WTC11 (cell line): ENCODE measurements at regions not wholly inside any gene's neighbourhood (a gene's known extent, or its start where the extent isn't known, plus 50 kb on each side); places are given as distances from the start of the nearest gene placed in this dataset.

Experiments
- ATF2 ChIP-seq: sonication (generic); formaldehyde crosslinking; IDR thresholded peaks from 2 replicates; pipeline ENCODE4 v1.8.1; 2022; ENCODE audit warnings: low read depth, missing genetic modification reagents, borderline replicate concordance
- CBFB ChIP-seq: sonication (generic); formaldehyde crosslinking; IDR thresholded peaks from 2 replicates; pipeline ENCODE4 v1.8.1; 2022; ENCODE audit warnings: mild to moderate bottlenecking, low read depth, missing genetic modification reagents
- CREB1 ChIP-seq: sonication (generic); formaldehyde crosslinking; IDR thresholded peaks from 2 replicates; pipeline ENCODE4 v1.8.0; 2023; ENCODE audit warnings: mild to moderate bottlenecking, missing genetic modification reagents
- CTCF ChIP-seq: fragments of 200-600 bp; IDR thresholded peaks from 2 replicates; pipeline ENCODE4 v1.8.0; 2022; ENCODE audit warnings: antibody characterized with exemption
- E2F5 ChIP-seq: sonication (generic); formaldehyde crosslinking; IDR thresholded peaks from 2 replicates; pipeline ENCODE4 v1.8.1; 2022; ENCODE audit warnings: mild to moderate bottlenecking, moderate library complexity, missing genetic modification reagents
- ELF4 ChIP-seq: sonication (generic); formaldehyde crosslinking; IDR thresholded peaks from 2 replicates; pipeline ENCODE4 v1.8.1; 2022; ENCODE audit warnings: low read depth, mild to moderate bottlenecking, moderate library complexity, missing genetic modification reagents
- JAZF1 ChIP-seq: fragments of 250-450 bp; sonication (Bioruptor Pico); IDR thresholded peaks from 2 replicates; pipeline ENCODE4 v1.9.0; 2021; ENCODE audit warnings: moderate library complexity, mild to moderate bottlenecking, inconsistent platforms
- JUN ChIP-seq: sonication (generic); formaldehyde crosslinking; IDR thresholded peaks from 2 replicates; pipeline ENCODE4 v1.8.0; 2023; ENCODE audit warnings: mild to moderate bottlenecking, missing genetic modification reagents
- MAX ChIP-seq: sonication (generic); formaldehyde crosslinking; IDR thresholded peaks from 2 replicates; pipeline ENCODE4 v1.8.0; 2022; ENCODE audit warnings: mild to moderate bottlenecking, missing genetic modification reagents
- MLX ChIP-seq: sonication (generic); formaldehyde crosslinking; IDR thresholded peaks from 2 replicates; pipeline ENCODE4 v1.8.1; 2023; ENCODE audit warnings: mild to moderate bottlenecking, missing genetic modification reagents, moderate library complexity
- MXD4 ChIP-seq: fragments of 250-450 bp; sonication (Bioruptor Pico); IDR thresholded peaks from 2 replicates; pipeline ENCODE4 v1.8.0; 2021; ENCODE audit warnings: mild to moderate bottlenecking, moderate library complexity, borderline replicate concordance
- NFYB ChIP-seq: sonication (generic); formaldehyde crosslinking; conservative IDR thresholded peaks from 2 replicates; pipeline ENCODE4 v1.8.0; 2022; ENCODE audit warnings: low read depth, missing genetic modification reagents
- NR1H2 ChIP-seq: sonication (generic); formaldehyde crosslinking; IDR thresholded peaks from 2 replicates; pipeline ENCODE4 v1.9.0; 2021; ENCODE audit warnings: mild to moderate bottlenecking, moderate library complexity, missing genetic modification reagents
- TEAD1 ChIP-seq: sonication (generic); formaldehyde crosslinking; IDR thresholded peaks from 2 replicates; pipeline ENCODE4 v1.8.0; 2022; ENCODE audit warnings: mild to moderate bottlenecking, missing genetic modification reagents

- TF ChIP-seq MXD4 (CRISPR knock-in tag): no peak
- TF ChIP-seq JUN: no peak
- TF ChIP-seq CTCF: no peak
- TF ChIP-seq CBFB (CRISPR knock-in tag): no peak
- no peak for TF ChIP-seq E2F5 (CRISPR knock-in tag)
- TF ChIP-seq MAX: no peak
- TF ChIP-seq TEAD1 (CRISPR knock-in tag): no peak
- no peak for TF ChIP-seq ATF2 (CRISPR knock-in tag)
- no peak for TF ChIP-seq NFYB (CRISPR knock-in tag)
- no peak for TF ChIP-seq ELF4 (CRISPR knock-in tag)
- TF ChIP-seq CREB1 (CRISPR knock-in tag): no peak
- TF ChIP-seq NR1H2 (CRISPR knock-in tag): no peak
- no peak for TF ChIP-seq JAZF1 (CRISPR knock-in tag)
- TF ChIP-seq MLX: no peak
Measured at GRCh38 chr1:65044411-65044810, 78.1 kb upstream of the JAK1 start.
